Kidney glomerular epithelial cell (primary cell): ENCODE measurements at regions not wholly inside any gene's neighbourhood (a gene's known extent, or its start where the extent isn't known, plus 50 kb on each side); places are given as distances from the start of the nearest gene placed in this dataset.

ENCODE experiments used
- DNase-seq: peaks from one replicate; lab custom pipeline; 2025; lab: John Stamatoyannopoulos, UW

- DNase-seq: no peak
Observed at GRCh38 chr16:85990861-85991301, 91.9 kb downstream of the IRF8 start.

- DNase-seq: no peak
Observed at GRCh38 chr16:85991425-85991824, 92.5 kb downstream of the IRF8 start.

DNA sequence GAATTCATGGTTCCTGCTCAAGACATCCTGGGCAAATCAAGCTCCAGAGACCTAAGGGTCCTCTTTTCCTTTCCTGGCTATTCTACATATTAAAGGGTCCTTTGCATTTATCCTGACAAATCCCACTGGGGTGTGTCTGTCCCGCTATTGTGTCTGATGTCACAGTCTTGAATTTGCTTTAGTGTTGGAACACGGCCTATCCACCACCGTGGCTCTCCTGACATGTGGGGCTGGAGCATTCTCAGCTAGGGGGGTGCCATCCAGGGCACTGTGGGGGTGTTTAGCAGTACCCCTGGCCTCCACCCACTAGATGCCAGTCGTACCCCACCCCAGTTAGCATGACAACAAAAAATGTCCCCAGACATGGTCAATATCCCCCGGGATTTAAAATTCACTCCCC lies 92.9 kb downstream of the IRF8 start:
- no peak for DNase-seq

DNA sequence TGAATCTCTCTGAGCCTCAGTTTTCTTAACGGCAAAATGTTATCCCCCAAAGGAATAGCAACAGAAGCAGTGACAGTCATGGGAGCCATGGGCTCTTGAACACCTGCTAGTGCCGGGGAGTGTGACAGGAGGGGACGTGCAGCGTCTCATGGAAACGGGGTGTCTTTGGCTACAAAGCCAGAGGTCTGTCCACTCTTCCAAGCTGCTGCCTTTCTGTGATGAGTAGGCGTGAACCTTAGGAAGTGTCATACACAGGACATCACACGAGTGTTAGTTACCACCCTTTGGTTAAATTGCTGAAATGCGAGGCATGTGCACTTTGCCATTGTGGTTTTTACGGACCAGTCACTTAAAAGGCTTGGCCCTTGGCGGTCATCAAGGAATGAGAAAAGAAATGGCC lies 93.4 kb downstream of the IRF8 start:
- DNase-seq: no peak

DNA sequence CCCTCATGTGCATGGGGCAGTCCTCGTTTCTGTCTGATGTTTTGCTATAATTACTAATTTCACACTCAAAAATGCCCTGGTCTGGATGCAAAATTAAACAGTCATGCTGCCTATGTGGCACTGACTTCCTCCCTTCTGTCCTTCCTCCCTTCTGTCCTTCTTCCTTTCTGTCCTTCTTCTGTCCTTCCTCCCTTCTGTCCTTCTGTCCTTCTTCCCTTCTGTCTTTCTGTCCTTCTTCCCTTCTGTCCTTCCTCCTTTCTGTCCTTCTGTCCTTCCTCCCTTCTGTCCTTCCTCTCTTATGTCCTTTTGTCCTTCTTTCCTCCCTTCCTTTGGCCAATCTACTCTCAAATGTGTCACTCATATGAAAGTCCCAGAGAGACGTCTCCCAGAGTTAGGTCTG lies 93.8 kb downstream of the IRF8 start:
- DNase-seq: no peak

DNA sequence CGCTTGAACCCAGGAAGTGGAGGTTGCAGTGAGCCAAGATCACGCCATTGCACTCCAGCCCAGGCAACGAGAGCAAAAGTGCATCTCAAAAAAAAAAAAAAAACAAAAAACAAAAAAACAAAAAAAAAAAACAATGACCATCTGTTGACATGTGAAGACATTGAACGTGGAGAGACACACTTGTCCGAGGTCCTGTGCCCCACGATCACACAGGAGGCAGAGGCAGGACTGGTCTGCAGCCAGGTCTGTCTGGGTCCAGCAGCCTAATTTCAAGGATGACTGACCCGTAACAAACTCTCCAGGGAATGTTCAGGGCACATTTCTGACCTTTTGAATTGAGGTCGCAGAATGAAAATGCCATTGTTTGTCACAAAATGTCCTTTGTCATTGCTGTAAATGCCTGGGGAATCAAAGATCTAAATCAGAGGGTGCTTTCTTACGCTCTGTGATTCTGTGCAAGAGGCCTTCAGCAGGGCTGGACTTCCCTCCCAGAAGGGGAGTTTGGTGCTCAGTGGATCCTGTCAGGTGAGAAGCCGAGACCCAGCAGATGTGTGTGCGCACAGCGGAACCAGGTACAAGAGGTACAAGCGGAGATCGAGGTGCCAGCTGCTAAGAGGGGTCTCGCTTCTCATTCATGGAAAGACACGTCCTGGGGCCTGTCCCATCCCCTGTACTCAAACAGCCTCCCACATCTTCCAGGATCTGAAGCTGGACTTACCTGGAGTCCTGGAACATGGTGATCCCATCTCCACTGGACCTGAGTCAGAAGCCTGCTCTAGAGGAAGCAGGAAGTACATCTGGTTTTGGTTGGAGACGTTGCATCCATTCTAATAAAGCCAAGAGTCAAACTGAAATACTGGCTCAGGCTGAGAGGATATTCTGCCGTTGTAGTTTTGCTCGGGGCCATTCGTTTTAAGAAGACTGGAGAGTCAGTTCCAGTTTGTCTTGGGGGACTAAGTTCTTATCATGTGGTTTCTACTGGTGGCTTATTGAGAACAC lies 95.8 kb downstream of the IRF8 start:
- no peak for DNase-seq

GRCh38 chr16:85995541-85996423 lies 96.8 kb downstream of the IRF8 start:
- no peak for DNase-seq

DNA sequence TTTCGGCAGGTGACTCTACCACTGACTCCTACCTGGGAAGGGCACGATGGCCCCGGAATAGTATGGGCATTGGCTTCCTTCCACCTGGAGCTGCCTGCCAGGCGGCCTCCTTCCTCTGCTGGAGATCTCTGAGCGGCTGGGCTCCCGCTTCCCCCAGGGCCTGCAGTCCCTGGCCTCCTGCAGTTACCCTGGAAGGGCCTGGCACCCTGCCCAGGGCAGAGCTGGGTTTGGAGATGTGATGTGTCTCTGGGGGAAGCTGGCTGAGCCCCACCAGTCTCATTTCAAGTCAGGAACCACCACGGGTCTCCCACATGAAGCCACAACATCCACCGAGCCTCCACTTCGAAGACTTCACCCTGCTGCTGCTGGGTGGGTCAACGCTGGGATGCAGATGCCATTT lies 97.9 kb downstream of the IRF8 start:
- DNase-seq: no peak

GRCh38 chr16:85998171-85998867 lies 99.4 kb downstream of the IRF8 start:
- DNase-seq: no peak

GRCh38 chr16:85998868-85999729 lies 100.1 kb downstream of the IRF8 start:
- DNase-seq: no peak

GRCh38 chr16:85999778-86000177 lies 100.8 kb downstream of the IRF8 start:
- DNase-seq: no peak

DNA sequence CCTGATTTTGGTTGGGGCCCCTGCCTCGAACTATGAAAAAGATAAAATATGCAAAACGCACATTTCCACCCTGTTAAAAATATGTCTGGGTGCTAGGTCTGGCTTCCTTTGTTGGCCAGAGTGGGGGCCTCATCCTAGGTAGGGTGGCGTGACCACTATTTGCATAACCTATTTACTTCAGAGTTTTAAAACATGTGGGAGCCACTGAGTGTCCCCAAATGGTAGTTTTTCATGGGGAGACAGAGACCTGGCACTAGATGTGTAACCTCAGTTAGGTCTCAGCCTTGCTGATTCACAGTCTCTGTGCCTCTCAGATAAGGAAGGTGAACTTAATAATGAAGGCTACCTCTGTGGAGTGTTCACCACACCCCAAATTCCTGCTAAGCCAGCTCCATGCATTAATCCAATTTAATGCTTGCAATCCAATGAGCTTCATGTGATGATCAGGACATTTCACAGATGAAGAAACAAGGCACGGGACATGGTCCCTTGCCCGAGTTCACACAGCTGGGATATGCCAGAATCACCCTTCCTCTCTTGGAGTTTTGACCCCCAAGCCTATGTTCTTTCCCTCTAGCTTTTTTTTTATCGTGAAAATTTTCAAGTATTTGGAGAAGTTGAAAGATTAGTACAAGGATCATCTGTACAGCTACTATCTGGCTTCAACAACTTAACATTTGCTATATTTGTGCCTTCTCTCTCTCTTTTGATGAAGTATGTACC lies 103.4 kb downstream of the IRF8 start:
- no peak for DNase-seq

DNA sequence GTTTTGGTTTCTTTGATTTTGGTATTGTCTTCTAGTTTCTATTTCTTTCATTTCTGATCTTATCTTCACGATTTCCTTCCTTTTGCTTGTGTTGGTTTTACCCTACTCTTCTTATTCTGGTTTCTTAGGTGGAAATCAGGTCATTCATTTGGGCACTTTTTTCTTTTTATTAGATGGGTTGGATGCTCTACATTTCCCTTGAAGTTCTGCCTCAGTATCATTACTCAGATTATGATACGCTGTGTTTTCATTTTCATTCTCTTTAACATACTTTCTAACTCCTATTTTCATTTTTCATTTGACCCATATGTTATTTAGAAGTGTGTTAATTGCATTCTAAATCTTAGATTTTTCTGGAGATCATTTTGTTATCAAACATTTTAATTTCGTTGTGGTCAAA lies 108.6 kb downstream of the IRF8 start:
- no peak for DNase-seq

DNA sequence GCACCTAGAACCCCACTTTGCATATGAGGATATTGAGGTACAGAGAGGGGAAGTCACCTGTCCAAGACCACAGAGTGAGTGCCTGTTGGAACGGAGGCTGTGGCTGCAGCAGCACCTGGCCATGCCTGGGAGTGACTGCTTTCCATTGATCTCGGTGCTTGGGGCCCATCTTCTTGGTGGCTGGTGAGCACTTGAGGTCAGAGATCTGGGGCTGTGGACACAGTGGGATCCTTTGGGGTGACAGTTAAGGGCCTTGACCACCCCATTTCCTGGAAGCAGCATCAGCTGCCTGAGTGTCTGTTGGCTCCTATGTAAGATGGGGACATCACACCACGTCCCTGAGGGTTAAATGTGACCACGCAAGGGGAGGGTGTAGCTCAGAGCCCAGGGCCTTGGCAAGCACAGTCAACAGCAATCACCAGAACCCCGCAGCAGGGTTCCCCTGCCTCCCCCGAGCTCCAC lies 111.7 kb downstream of the IRF8 start:
- no peak for DNase-seq

GRCh38 chr16:86011532-86011931 lies 112.6 kb downstream of the IRF8 start:
- no peak for DNase-seq

GRCh38 chr16:86012221-86012620 lies 113.3 kb downstream of the IRF8 start:
- DNase-seq: no peak

- DNase-seq: no peak
Observed at GRCh38 chr16:86013867-86014266, 114.9 kb downstream of the IRF8 start.

GRCh38 chr16:86015606-86016005 lies 116.6 kb downstream of the IRF8 start:
- DNase-seq: no peak

GRCh38 chr16:86016201-86016965 lies 117.4 kb downstream of the IRF8 start:
- DNase-seq: peak; percentile 40

GRCh38 chr16:86018071-86018470 lies 119.1 kb downstream of the IRF8 start:
- no peak for DNase-seq
